ENCODE measurements at regions not wholly inside any gene's neighbourhood (a gene's known extent, or its start where the extent isn't known, plus 50 kb on each side); places are given as distances from the start of the nearest gene placed in this dataset.

- no CpG with 5 or more reads among the region's 2 CpGs for WGBS (ENCODE audit: insufficient coverage)
- H3K27ac ChIP-seq (ENCODE audit: insufficient read depth in 1 of 2, low read depth in 1 of 2, low read length in 2 of 2, poor library complexity in 1 of 2, severe bottlenecking in 2 of 2) = no peak overlapping the region
- H3K27me3 ChIP-seq (replicated peaks in 2 of 5; ENCODE audit: control insufficient read depth in 4 of 5, insufficient read depth in 5 of 5, low read length in 4 of 5) = no peaks in the 10 kb centered on the region
- no peaks in the 10 kb centered on the region for H3K36me3 ChIP-seq (ENCODE audit: control insufficient read depth in 4 of 4, insufficient read depth in 4 of 4, low read length in 3 of 4)
- ChIA-PET POLR2A (no interaction called here), CTCF (no interaction called here)
- no peak for DNase-seq
- H3K9me3 ChIP-seq (ENCODE audit: control extremely low read depth in 1 of 5, control insufficient read depth in 4 of 5, insufficient read depth in 2 of 5, low read depth in 1 of 5, low read length in 4 of 5) = peaks cover 0 to 12% (median 6%) of the 10 kb centered on the region in 5 experiments
- no peaks in the 10 kb centered on the region for H3K4me1 ChIP-seq (ENCODE audit: control extremely low read depth in 1 of 4, control insufficient read depth in 4 of 4, insufficient read depth in 4 of 4, low read length in 3 of 4)
- H3K4me3 ChIP-seq (ENCODE audit: control insufficient read depth in 1 of 7, extremely low read depth in 1 of 7, insufficient read depth in 4 of 7, low read depth in 2 of 7, low read length in 6 of 7) = no peak overlapping the region
These were observed 92.5 kb downstream of the MMUT start for GRCh38 chr6:49370518-49370917.

- Histone ChIP-seq H3K36me3 (ENCODE audit: control insufficient read depth in 4 of 4, insufficient read depth in 4 of 4, low read length in 3 of 4) (no peaks in the 10 kb centered on the region), H3K27me3 (replicated peaks in 2 of 5; ENCODE audit: control insufficient read depth in 4 of 5, insufficient read depth in 5 of 5, low read length in 4 of 5) (no peaks in the 10 kb centered on the region), H3K4me3 (ENCODE audit: control insufficient read depth in 1 of 7, extremely low read depth in 1 of 7, insufficient read depth in 4 of 7, low read depth in 2 of 7, low read length in 6 of 7) (no peak overlapping the region), H3K27ac (ENCODE audit: insufficient read depth in 1 of 2, low read depth in 1 of 2, low read length in 2 of 2, poor library complexity in 1 of 2, severe bottlenecking in 2 of 2) (no peak overlapping the region), H3K9me3 (ENCODE audit: control extremely low read depth in 1 of 5, control insufficient read depth in 4 of 5, insufficient read depth in 2 of 5, low read depth in 1 of 5, low read length in 4 of 5) (peaks cover 0 to 12% (median 6%) of the 10 kb centered on the region in 5 experiments), H3K4me1 (ENCODE audit: control extremely low read depth in 1 of 4, control insufficient read depth in 4 of 4, insufficient read depth in 4 of 4, low read length in 3 of 4) (no peaks in the 10 kb centered on the region)
- no CpG with 5 or more reads among the region's 2 CpGs for WGBS (ENCODE audit: insufficient coverage)
- DNase-seq = no peak
- POLR2A ChIA-PET = no interaction called here
- CTCF ChIA-PET = no interaction called here
These were observed 96.5 kb downstream of the MMUT start for GRCh38 chr6:49366539-49366938.

GRCh38 chr6:49348561-49348960, 114.5 kb downstream of the MMUT start:
- WGBS (ENCODE audit: insufficient coverage) = 97% methylated on average over 5 of the region's 7 CpGs
- Histone ChIP-seq H3K27me3 (replicated peaks in 2 of 5; ENCODE audit: control insufficient read depth in 4 of 5, insufficient read depth in 5 of 5, low read length in 4 of 5) (no peaks in the 10 kb centered on the region), H3K9me3 (ENCODE audit: control extremely low read depth in 1 of 5, control insufficient read depth in 4 of 5, insufficient read depth in 2 of 5, low read depth in 1 of 5, low read length in 4 of 5) (peaks cover 0 to 2% (median 0%) of the 10 kb centered on the region in 5 experiments), H3K4me3 (ENCODE audit: control insufficient read depth in 1 of 7, extremely low read depth in 1 of 7, insufficient read depth in 4 of 7, low read depth in 2 of 7, low read length in 6 of 7) (no peak overlapping the region), H3K27ac (ENCODE audit: insufficient read depth in 1 of 2, low read depth in 1 of 2, low read length in 2 of 2, poor library complexity in 1 of 2, severe bottlenecking in 2 of 2) (no peak overlapping the region), H3K36me3 (ENCODE audit: control insufficient read depth in 4 of 4, insufficient read depth in 4 of 4, low read length in 3 of 4) (no peaks in the 10 kb centered on the region), H3K4me1 (ENCODE audit: control extremely low read depth in 1 of 4, control insufficient read depth in 4 of 4, insufficient read depth in 4 of 4, low read length in 3 of 4) (no peaks in the 10 kb centered on the region)
- no peak for DNase-seq
- POLR2A ChIA-PET = no interaction called here
- CTCF ChIA-PET = no interaction called here

- Histone ChIP-seq H3K27ac (ENCODE audit: insufficient read depth in 1 of 2, low read depth in 1 of 2, low read length in 2 of 2, poor library complexity in 1 of 2, severe bottlenecking in 2 of 2) (no peak overlapping the region), H3K4me1 (ENCODE audit: control extremely low read depth in 1 of 4, control insufficient read depth in 4 of 4, insufficient read depth in 4 of 4, low read length in 3 of 4) (no peaks in the 10 kb centered on the region), H3K4me3 (ENCODE audit: control insufficient read depth in 1 of 7, extremely low read depth in 1 of 7, insufficient read depth in 4 of 7, low read depth in 2 of 7, low read length in 6 of 7) (no peak overlapping the region), H3K27me3 (replicated peaks in 2 of 5; ENCODE audit: control insufficient read depth in 4 of 5, insufficient read depth in 5 of 5, low read length in 4 of 5) (no peaks in the 10 kb centered on the region), H3K36me3 (ENCODE audit: control insufficient read depth in 4 of 4, insufficient read depth in 4 of 4, low read length in 3 of 4) (no peaks in the 10 kb centered on the region), H3K9me3 (ENCODE audit: control extremely low read depth in 1 of 5, control insufficient read depth in 4 of 5, insufficient read depth in 2 of 5, low read depth in 1 of 5, low read length in 4 of 5) (peaks cover 0 to 3% (median 0%) of the 10 kb centered on the region in 5 experiments)
- ChIA-PET CTCF (no interaction called here), POLR2A (no interaction called here)
- 100% methylated on average over 1 of the region's 6 CpGs for WGBS (ENCODE audit: insufficient coverage)
- DNase-seq = no peak
These were observed 120.6 kb downstream of the MMUT start for GRCh38 chr6:49342410-49342809.

GRCh38 chr6:49341869-49342268, 121.2 kb downstream of the MMUT start:
- H3K27ac ChIP-seq (ENCODE audit: insufficient read depth in 1 of 2, low read depth in 1 of 2, low read length in 2 of 2, poor library complexity in 1 of 2, severe bottlenecking in 2 of 2) = no peak overlapping the region
- H3K4me1 ChIP-seq (ENCODE audit: control extremely low read depth in 1 of 4, control insufficient read depth in 4 of 4, insufficient read depth in 4 of 4, low read length in 3 of 4) = peaks cover 0 to 5% (median 0%) of the 10 kb centered on the region in 4 experiments
- ChIA-PET POLR2A (no interaction called here), CTCF (no interaction called here)
- 100% methylated on average over 1 of the region's 3 CpGs for WGBS (ENCODE audit: insufficient coverage)
- H3K36me3 ChIP-seq (ENCODE audit: control insufficient read depth in 4 of 4, insufficient read depth in 4 of 4, low read length in 3 of 4) = no peaks in the 10 kb centered on the region
- no peak for DNase-seq
- H3K9me3 ChIP-seq (ENCODE audit: control extremely low read depth in 1 of 5, control insufficient read depth in 4 of 5, insufficient read depth in 2 of 5, low read depth in 1 of 5, low read length in 4 of 5) = peaks cover 0 to 3% (median 0%) of the 10 kb centered on the region in 5 experiments
- no peaks in the 10 kb centered on the region for H3K27me3 ChIP-seq (replicated peaks in 2 of 5; ENCODE audit: control insufficient read depth in 4 of 5, insufficient read depth in 5 of 5, low read length in 4 of 5)
- H3K4me3 ChIP-seq (ENCODE audit: control insufficient read depth in 1 of 7, extremely low read depth in 1 of 7, insufficient read depth in 4 of 7, low read depth in 2 of 7, low read length in 6 of 7) = no peak overlapping the region

GRCh38 chr6:49339096-49339495, 124.0 kb downstream of the MMUT start:
- ChIA-PET POLR2A (no interaction called here), CTCF (no interaction called here)
- no peak for DNase-seq
- Histone ChIP-seq H3K4me1 (ENCODE audit: control extremely low read depth in 1 of 4, control insufficient read depth in 4 of 4, insufficient read depth in 4 of 4, low read length in 3 of 4) (peaks cover 0 to 13% (median 0%) of the 10 kb centered on the region in 4 experiments), H3K9me3 (ENCODE audit: control extremely low read depth in 1 of 5, control insufficient read depth in 4 of 5, insufficient read depth in 2 of 5, low read depth in 1 of 5, low read length in 4 of 5) (peaks cover 0 to 3% (median 0%) of the 10 kb centered on the region in 5 experiments), H3K4me3 (ENCODE audit: control insufficient read depth in 1 of 7, extremely low read depth in 1 of 7, insufficient read depth in 4 of 7, low read depth in 2 of 7, low read length in 6 of 7) (no peak overlapping the region), H3K27me3 (replicated peaks in 2 of 5; ENCODE audit: control insufficient read depth in 4 of 5, insufficient read depth in 5 of 5, low read length in 4 of 5) (no peaks in the 10 kb centered on the region), H3K36me3 (ENCODE audit: control insufficient read depth in 4 of 4, insufficient read depth in 4 of 4, low read length in 3 of 4) (no peaks in the 10 kb centered on the region), H3K27ac (ENCODE audit: insufficient read depth in 1 of 2, low read depth in 1 of 2, low read length in 2 of 2, poor library complexity in 1 of 2, severe bottlenecking in 2 of 2) (no peak overlapping the region)
- 94% methylated on average over 2 of the region's 3 CpGs for WGBS (ENCODE audit: insufficient coverage)

GRCh38 chr6:49336514-49337131, 126.4 kb downstream of the MMUT start:
- H3K27me3 ChIP-seq (replicated peaks in 2 of 5; ENCODE audit: control insufficient read depth in 4 of 5, insufficient read depth in 5 of 5, low read length in 4 of 5) = no peaks in the 10 kb centered on the region

More at GRCh38 chr6:49336514-49337131, 126.4 kb downstream of the MMUT start:
- H3K36me3 ChIP-seq (ENCODE audit: control insufficient read depth in 4 of 4, insufficient read depth in 4 of 4, low read length in 3 of 4) = no peaks in the 10 kb centered on the region
- H3K4me3 ChIP-seq (ENCODE audit: control insufficient read depth in 1 of 7, extremely low read depth in 1 of 7, insufficient read depth in 4 of 7, low read depth in 2 of 7, low read length in 6 of 7) = no peak overlapping the region
- H3K4me1 ChIP-seq (ENCODE audit: control extremely low read depth in 1 of 4, control insufficient read depth in 4 of 4, insufficient read depth in 4 of 4, low read length in 3 of 4) = peaks cover 0 to 13% (median 0%) of the 10 kb centered on the region in 4 experiments
- 68% methylated on average over 4 of the region's 6 CpGs for WGBS (ENCODE audit: insufficient coverage)
- H3K27ac ChIP-seq (ENCODE audit: insufficient read depth in 1 of 2, low read depth in 1 of 2, low read length in 2 of 2, poor library complexity in 1 of 2, severe bottlenecking in 2 of 2) = no peak overlapping the region
- ChIA-PET CTCF (no interaction called here), POLR2A (no interaction called here)
- DNase-seq = peak; percentile 3 to 65 (median 5)
- peaks cover 0 to 3% (median 0%) of the 10 kb centered on the region in 5 experiments for H3K9me3 ChIP-seq (ENCODE audit: control extremely low read depth in 1 of 5, control insufficient read depth in 4 of 5, insufficient read depth in 2 of 5, low read depth in 1 of 5, low read length in 4 of 5)
